ENCODE measurements at regions not wholly inside any gene's neighbourhood (a gene's known extent, or its start where the extent isn't known, plus 50 kb on each side); places are given as distances from the start of the nearest gene placed in this dataset.
"Not testable (repeated sequence)": the region's sequence is repeated elsewhere in the genome, so short reads cannot be mapped to it uniquely, and the experiment has no call there.

- Histone ChIP-seq H3K36me3 (no peaks in the 10 kb centered on the region), H3K4me3 (no peak overlapping the region), H3K27ac (no peak overlapping the region), H3K4me1 (no peaks in the 10 kb centered on the region), H3K9me3 (no peaks in the 10 kb centered on the region), H3K27me3 (no peaks in the 10 kb centered on the region)
- no peak for DNase-seq (ENCODE audit: extremely low spot score in 2 of 2)
- intact Hi-C loops (cut with DNase I): no loop called here
- TF ChIP-seq CTCF (IDR thresholded peaks at IDR 0.05) (no peak), POLR2A (IDR thresholded peaks at IDR 0.05) (no peak), POLR2AphosphoS5 (IDR thresholded peaks at IDR 0.05; ENCODE audit: insufficient read depth in 1 of 2, low read depth in 1 of 2) (no peak)
These were observed 215.7 kb downstream of the BAMBI start for GRCh38 chr10:28892818-28893547.

DNA sequence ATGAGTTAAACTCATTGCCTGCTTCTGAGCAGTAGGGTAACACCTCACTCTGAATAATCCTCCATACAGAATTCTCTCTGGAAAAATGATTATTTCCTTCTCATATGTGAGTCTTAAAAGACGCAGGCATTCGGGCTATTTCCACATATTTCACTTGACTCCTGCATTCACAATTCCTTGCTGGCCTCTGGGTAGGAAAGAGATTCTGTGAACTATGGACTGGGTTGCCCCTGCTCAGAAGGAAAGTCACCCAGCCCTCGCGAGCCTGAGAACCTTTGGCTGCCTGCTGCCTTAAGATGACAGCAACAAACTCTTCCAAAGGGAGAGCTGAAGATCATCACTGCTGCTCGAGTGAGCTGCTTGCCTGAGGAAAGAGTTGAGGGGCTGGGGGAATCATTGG is 216.8 kb downstream of the BAMBI start:
- Histone ChIP-seq H3K36me3 (no peaks in the 10 kb centered on the region), H3K9me3 (no peaks in the 10 kb centered on the region), H3K4me3 (no peak overlapping the region), H3K27me3 (no peaks in the 10 kb centered on the region), H3K4me1 (no peaks in the 10 kb centered on the region), H3K27ac (no peak overlapping the region)
- intact Hi-C loops (cut with DNase I): no loop called here
- TF ChIP-seq POLR2A (IDR thresholded peaks at IDR 0.05) (no peak), CTCF (IDR thresholded peaks at IDR 0.05) (no peak), POLR2AphosphoS5 (IDR thresholded peaks at IDR 0.05; ENCODE audit: insufficient read depth in 1 of 2, low read depth in 1 of 2) (no peak)
- DNase-seq (ENCODE audit: extremely low spot score in 2 of 2): peak in 1 of 2 donors; percentile 47

DNA sequence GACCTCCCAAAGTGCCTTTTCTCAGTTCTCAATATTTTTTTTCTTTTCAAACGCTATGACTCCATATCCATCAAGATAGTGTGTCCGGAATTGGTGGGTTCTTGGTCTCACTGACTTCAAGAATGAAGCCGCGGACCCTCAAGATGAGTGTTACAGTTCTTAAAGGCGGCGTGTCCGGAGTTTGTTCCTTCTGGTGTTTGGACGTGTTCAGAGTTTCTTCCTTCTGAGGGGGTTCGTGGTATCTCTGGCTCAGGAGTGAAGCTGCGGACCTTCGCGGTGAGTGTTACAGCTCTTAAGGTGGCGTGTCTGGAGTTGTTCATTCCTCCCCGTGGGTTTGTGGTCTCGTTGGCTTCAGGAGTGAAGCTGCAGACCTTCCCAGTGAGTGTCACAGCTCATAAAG is 218.3 kb downstream of the BAMBI start:
- H3K27me3 ChIP-seq; H3K4me1 ChIP-seq; H3K9me3 ChIP-seq; H3K36me3 ChIP-seq; intact Hi-C loops (cut with DNase I); H3K27ac ChIP-seq; H3K4me3 ChIP-seq: not testable (repeated sequence)
- peak in 1 of 2 donors; percentile 54 for DNase-seq (ENCODE audit: extremely low spot score in 2 of 2)

DNA sequence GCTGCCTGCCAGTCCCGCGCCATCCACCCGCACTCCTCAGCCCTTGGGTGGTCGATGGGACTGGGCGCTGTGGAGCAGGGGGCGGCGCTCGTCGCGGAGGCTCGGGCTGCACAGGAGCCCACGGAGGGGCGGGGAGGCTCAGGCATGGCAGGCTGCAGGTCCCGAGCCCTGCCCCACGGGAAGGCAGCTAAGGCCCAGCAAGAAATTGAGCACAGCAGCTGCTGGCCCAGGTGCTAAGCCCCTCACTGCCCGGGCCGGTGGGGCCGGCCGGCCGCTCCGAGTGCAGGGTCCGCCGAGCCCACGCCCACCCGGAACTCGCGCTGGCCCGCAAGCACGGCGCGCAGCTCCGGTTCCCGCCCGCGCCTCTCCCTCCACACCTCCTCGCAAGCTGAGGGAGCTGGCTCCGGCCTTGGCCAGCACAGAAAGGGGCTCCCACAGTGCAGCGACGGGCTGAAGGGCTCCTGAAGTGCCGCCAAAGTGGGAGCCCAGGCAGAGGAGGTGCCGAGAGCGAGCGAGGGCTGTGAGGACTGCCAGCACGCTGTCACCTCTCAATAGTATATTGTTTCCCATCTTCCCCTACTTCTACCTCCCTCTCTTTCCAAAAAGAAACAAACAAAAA is 219.6 kb downstream of the BAMBI start:
- H3K36me3 ChIP-seq; H3K27me3 ChIP-seq; H3K4me1 ChIP-seq; H3K4me3 ChIP-seq; intact Hi-C loops (cut with DNase I); DNase-seq (ENCODE audit: extremely low spot score in 2 of 2); H3K9me3 ChIP-seq; H3K27ac ChIP-seq: not testable (repeated sequence)

GRCh38 chr10:28897617-28898464 is 220.5 kb downstream of the BAMBI start:
- Histone ChIP-seq H3K27ac (no peak overlapping the region), H3K36me3 (no peaks in the 10 kb centered on the region), H3K9me3 (no peaks in the 10 kb centered on the region), H3K27me3 (no peaks in the 10 kb centered on the region), H3K4me1 (no peaks in the 10 kb centered on the region), H3K4me3 (no peak overlapping the region)
- intact Hi-C loops (cut with DNase I): no loop called here
- TF ChIP-seq POLR2A (IDR thresholded peaks at IDR 0.05): no peak
- no peak for TF ChIP-seq CTCF (IDR thresholded peaks at IDR 0.05)
- no peak for TF ChIP-seq POLR2AphosphoS5 (IDR thresholded peaks at IDR 0.05; ENCODE audit: insufficient read depth in 1 of 2, low read depth in 1 of 2)
- no peak for DNase-seq (ENCODE audit: extremely low spot score in 2 of 2)

DNA sequence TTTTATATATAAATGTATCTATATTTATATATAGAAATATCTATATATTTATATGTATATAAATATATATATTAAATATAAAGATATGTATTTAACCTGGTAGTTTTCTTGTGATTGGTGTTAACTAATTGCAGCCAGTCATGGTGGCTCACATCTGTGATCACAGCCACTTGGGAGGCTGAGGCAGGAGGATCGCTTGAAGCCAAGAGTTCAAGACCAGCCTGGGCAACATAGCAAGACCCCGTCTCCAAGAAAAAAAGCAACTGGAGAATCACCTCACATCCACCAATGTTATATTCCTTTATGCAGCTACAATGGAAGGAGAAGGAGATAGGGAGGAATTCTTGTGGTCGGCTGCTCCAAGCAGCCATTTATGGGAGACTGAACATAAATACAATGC is 224.9 kb downstream of the BAMBI start:
- Histone ChIP-seq H3K27ac (no peak overlapping the region), H3K4me1 (no peaks in the 10 kb centered on the region), H3K27me3 (no peaks in the 10 kb centered on the region), H3K9me3 (no peaks in the 10 kb centered on the region), H3K4me3 (no peak overlapping the region), H3K36me3 (no peaks in the 10 kb centered on the region)
- no peak for TF ChIP-seq POLR2A (IDR thresholded peaks at IDR 0.05)
- no peak for TF ChIP-seq POLR2AphosphoS5 (IDR thresholded peaks at IDR 0.05; ENCODE audit: insufficient read depth in 1 of 2, low read depth in 1 of 2)
- no peak for TF ChIP-seq CTCF (IDR thresholded peaks at IDR 0.05)
- intact Hi-C loops (cut with DNase I): no loop called here
- DNase-seq (ENCODE audit: extremely low spot score in 2 of 2): no peak
